CD4-positive, alpha-beta T cell treated with Interleukin-12 subunit alpha and Interleukin-12 subunit beta, for 1 hour (primary cell): ENCODE measurements at regions not wholly inside any gene's neighbourhood (a gene's known extent, or its start where the extent isn't known, plus 50 kb on each side); places are given as distances from the start of the nearest gene placed in this dataset.
"Not testable (repeated sequence)": the region's sequence is repeated elsewhere in the genome, so short reads cannot be mapped to it uniquely, and the experiment has no call there.

Experiments used
- DNase-seq: peaks from one replicate; pipeline ENCODE4 v3.0.0-alpha.2; 2020

GRCh38 chr5:36531401-36531800 lies 75.0 kb upstream of the SLC1A3 start:
- no peak for DNase-seq

GRCh38 chr5:36535378-36535777 lies 71.0 kb upstream of the SLC1A3 start:
- DNase-seq: no peak

GRCh38 chr5:36535859-36536615 lies 70.4 kb upstream of the SLC1A3 start:
- no peak for DNase-seq

- DNase-seq: no peak
Observed at GRCh38 chr5:36536616-36537005, 69.8 kb upstream of the SLC1A3 start.

GRCh38 chr5:36537724-36538123 lies 68.7 kb upstream of the SLC1A3 start:
- DNase-seq: no peak

GRCh38 chr5:36552651-36553393 lies 53.6 kb upstream of the SLC1A3 start:
- no peak for DNase-seq

- DNase-seq: not testable (repeated sequence)
Observed at GRCh38 chr5:36555035-36555434, 51.4 kb upstream of the SLC1A3 start.
